IPS-18a (cell line): ENCODE measurements at regions not wholly inside any gene's neighbourhood (a gene's known extent, or its start where the extent isn't known, plus 50 kb on each side); places are given as distances from the start of the nearest gene placed in this dataset.
"Not testable (repeated sequence)": the region's sequence is repeated elsewhere in the genome, so short reads cannot be mapped to it uniquely, and the experiment has no call there.

ENCODE experiments used
- H3K27ac ChIP-seq: one replicate; pipeline ENCODE4 v1.5.1; 2013; ENCODE audit warnings: low read length
- H3K27me3 ChIP-seq: one replicate; pipeline ENCODE4 v1.6.1; 2013; ENCODE audit warnings: mild to moderate bottlenecking, low read length; ENCODE audit not compliant: control insufficient read depth, insufficient read depth
- H3K36me3 ChIP-seq: one replicate; pipeline ENCODE4 v1.6.1; 2013; ENCODE audit warnings: low read depth, low read length; ENCODE audit not compliant: control insufficient read depth
- H3K4me1 ChIP-seq: one replicate; pipeline ENCODE4 v1.6.1; 2013; ENCODE audit warnings: low read depth, low read length; ENCODE audit not compliant: control insufficient read depth
- H3K4me3 ChIP-seq: one replicate; pipeline ENCODE4 v1.5.1; 2013; ENCODE audit warnings: low read length
- H3K9ac ChIP-seq: one replicate; pipeline ENCODE4 v1.6.1; 2013; ENCODE audit warnings: mild to moderate bottlenecking, low read length, moderate library complexity
- H3K9me3 ChIP-seq: one replicate; pipeline ENCODE4 v1.6.1; 2013; ENCODE audit warnings: low read depth, low read length; ENCODE audit not compliant: control insufficient read depth

DNA sequence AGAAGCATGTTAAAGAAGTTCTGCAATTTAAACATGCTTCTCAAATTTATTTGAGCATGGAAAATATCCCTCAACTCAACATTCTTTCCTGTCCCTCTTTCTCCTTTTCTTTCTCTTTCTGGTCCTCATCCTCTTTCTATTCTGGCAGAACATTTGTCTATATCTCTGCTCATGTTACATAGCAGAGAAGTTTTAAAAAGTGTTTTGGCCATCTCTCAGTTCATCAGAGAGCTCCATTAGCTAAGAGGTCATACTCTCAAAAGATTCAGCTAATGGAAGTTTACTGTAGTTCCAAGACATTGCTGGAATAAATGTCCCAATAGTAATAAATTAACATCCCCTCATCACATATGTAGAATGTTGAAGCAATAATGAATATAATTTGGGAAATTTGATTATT is 53.5 kb downstream of the XCL2 start:
- Histone ChIP-seq H3K4me1 (no peaks in the 10 kb centered on the region), H3K27ac (no peak overlapping the region), H3K4me3 (no peak overlapping the region), H3K9ac (no peak overlapping the region), H3K27me3 (no peaks in the 10 kb centered on the region), H3K36me3 (no peaks in the 10 kb centered on the region), H3K9me3 (no peaks in the 10 kb centered on the region)

DNA sequence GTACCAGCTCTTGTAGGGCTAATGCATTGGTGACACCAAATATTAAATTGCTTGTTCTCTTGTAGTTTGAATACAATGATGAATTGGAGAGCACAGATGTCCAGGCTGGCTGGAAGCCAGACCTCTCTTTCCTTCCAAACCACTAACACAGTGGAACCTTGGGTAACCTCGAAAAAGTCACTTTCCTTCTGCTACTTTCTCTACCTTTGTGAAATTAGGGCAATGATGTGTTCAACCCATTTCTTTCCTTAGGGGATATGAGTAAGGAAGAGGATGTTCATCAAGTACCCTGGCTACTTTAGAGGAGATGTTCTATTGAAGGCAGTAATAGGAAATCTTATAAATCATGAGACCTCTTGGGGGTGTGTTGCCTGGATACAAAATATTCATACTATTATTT is 55.7 kb downstream of the XCL2 start:
- no peak overlapping the region for H3K4me3 ChIP-seq
- no peaks in the 10 kb centered on the region for H3K9me3 ChIP-seq
- H3K27me3 ChIP-seq, result no peaks in the 10 kb centered on the region
- no peaks in the 10 kb centered on the region for H3K36me3 ChIP-seq
- H3K4me1 ChIP-seq, result no peaks in the 10 kb centered on the region
- no peak overlapping the region for H3K9ac ChIP-seq
- H3K27ac ChIP-seq, result no peak overlapping the region

DNA sequence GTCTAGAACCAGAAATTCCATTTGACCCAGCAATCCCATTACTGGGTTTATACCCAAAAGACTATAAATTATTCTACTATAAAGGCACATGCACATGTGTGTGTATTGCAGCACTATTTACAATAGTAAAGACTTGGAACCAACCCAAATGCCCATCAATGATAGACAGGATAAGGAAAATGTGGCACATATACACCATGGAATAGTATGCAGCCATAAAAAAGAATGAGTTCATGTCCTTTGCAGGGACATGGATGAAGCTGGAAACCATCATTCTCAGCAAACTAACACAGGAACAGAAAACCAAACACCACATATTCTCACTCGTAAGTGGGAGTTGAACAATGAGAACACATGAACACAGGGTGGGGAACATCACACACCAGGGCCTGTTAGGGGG is 57.0 kb downstream of the XCL2 start:
- H3K4me1 ChIP-seq, H3K9me3 ChIP-seq, H3K27ac ChIP-seq, H3K27me3 ChIP-seq, H3K4me3 ChIP-seq, H3K36me3 ChIP-seq, H3K9ac ChIP-seq: not testable (repeated sequence)

DNA sequence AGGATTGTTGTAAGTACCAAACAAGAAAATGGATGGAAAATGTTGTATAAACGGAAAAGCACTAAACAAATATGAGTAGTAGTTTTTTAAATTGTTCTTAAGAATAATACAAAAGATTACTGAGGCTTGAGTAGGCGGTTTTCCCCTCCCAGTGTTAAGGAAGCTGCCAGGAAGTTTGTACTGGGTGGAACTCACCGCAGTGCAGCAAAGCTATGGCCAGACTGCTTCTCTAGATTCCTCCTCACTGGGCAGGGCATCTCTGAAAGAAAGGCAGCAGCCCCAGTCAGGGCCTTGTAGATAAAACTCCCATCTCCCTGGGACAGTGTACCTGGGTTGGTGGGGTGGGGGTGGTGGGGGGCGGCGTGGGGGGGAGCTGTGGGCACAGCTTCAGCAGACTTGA is 58.7 kb downstream of the XCL2 start:
- no peak overlapping the region for H3K27ac ChIP-seq

DNA sequence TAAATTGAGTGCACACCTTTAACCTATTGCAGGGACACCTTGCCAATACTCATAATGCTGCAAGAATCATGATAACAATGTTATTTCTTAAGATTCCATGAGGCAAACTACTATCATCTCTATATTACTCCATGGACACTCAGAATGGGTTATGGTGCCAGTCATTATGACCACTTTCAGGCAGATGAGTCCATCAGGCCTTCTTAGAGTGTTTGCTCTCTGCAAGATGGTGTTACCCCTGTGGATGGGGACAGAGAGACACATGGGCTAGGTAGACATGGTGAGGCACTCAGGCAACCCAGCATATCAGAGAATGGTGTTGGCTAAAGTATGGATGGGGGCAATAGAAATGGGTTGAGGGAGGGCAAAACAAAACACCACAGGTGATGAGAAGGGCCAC is 59.7 kb downstream of the XCL2 start:
- H3K9ac ChIP-seq, result no peak overlapping the region
- H3K27me3 ChIP-seq, result no peaks in the 10 kb centered on the region
- no peak overlapping the region for H3K4me3 ChIP-seq
- no peaks in the 10 kb centered on the region for H3K9me3 ChIP-seq
- peaks cover 19% of the 10 kb centered on the region for H3K4me1 ChIP-seq
- H3K27ac ChIP-seq, result no peak overlapping the region
- H3K36me3 ChIP-seq, result no peaks in the 10 kb centered on the region

More for the DNA sequence above, 58.7 kb downstream of the XCL2 start:
- no peak overlapping the region for H3K9ac ChIP-seq
- H3K27me3 ChIP-seq, result no peaks in the 10 kb centered on the region
- peaks cover 19% of the 10 kb centered on the region for H3K4me1 ChIP-seq
- no peaks in the 10 kb centered on the region for H3K9me3 ChIP-seq
- no peaks in the 10 kb centered on the region for H3K36me3 ChIP-seq
- H3K4me3 ChIP-seq, result no peak overlapping the region

DNA sequence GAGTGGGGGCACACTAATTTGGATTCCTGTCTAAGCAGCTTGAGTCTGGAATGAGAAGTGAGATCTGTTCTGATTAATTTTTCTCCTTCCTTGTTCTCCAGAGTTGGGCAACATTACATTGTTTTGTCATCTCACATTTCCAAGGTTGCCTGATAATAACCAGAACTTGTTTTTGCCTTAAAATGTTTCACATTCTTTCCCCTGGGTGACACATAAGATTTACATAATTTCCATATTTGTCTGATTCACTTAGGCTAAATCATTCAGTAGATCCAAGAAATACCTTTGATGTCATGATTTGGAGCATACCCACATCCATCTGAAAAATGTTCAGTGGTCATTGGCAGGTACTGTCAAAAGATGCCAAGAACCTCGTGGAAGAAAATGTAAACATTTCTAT is 60.3 kb downstream of the XCL2 start:
- Histone ChIP-seq H3K36me3 (no peaks in the 10 kb centered on the region), H3K9ac (no peak overlapping the region), H3K4me3 (no peak overlapping the region), H3K27ac (no peak overlapping the region), H3K9me3 (no peaks in the 10 kb centered on the region), H3K27me3 (no peaks in the 10 kb centered on the region), H3K4me1 (peaks cover 19% of the 10 kb centered on the region)

DNA sequence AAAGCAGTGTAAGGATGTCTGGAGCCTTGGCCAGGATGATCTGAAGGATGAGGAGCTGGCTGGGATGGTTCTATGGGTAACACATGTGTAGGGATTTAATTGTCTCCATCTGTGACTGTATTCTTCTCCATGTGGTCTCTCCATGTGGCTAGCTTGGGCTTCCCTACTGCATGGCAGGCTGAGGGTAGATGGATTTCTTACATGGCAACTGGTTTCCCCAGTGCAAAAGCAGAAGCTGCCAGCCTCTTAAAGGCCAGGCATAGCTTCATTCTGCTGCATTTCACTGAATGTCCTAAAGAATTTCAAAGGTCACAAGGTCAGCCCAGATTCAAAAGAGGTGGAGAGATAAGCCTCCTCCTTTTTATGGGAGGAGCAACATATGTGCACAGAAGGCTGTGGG is 61.7 kb downstream of the XCL2 start:
- Histone ChIP-seq H3K4me3 (no peak overlapping the region), H3K4me1 (peaks cover 19% of the 10 kb centered on the region)

DNA sequence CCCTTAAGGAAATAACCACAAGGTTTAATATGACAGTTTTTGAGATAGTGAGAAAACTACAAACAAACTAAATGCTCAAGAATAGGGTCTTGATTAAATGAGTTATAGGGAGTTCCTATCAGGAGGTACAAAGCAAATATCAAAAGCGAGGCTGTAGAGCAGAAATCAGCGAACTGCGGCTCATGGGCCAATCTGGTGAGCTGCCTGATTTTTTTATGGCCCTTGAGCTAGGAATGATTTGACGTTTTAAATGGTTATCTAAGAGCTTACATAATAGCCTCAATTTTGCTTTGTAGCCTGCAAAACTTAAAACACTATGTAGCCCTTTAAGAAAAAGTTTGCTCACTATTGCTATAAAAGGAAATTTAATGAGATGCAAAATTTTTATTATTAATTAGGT is 62.2 kb downstream of the XCL2 start:
- Histone ChIP-seq H3K36me3 (no peaks in the 10 kb centered on the region), H3K9ac (no peak overlapping the region), H3K9me3 (no peaks in the 10 kb centered on the region), H3K27me3 (no peaks in the 10 kb centered on the region), H3K27ac (no peak overlapping the region), H3K4me1 (peaks cover 19% of the 10 kb centered on the region), H3K4me3 (no peak overlapping the region)

More for the DNA sequence above, 61.7 kb downstream of the XCL2 start:
- Histone ChIP-seq H3K27ac (no peak overlapping the region), H3K9me3 (no peaks in the 10 kb centered on the region), H3K9ac (no peak overlapping the region), H3K27me3 (no peaks in the 10 kb centered on the region), H3K36me3 (no peaks in the 10 kb centered on the region)

DNA sequence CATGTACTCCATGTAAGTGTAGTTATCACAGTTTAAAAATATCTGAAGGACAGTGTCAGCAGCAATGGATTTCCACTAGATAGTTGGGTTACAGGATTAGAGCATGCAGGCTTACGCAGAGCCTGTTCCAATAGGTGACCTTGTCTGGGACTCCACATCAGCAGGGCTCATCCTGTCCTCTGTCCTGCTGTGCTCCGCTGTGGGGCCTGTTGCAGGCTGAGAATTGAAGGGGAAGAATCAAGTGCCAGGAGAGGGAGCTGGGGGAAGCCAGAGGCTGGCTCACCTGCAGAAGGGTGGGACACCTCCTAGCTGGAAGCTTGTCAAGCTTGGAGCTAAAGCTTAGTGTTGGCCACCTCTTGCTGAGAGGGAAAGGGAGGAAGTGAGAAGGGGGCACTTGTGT is 62.8 kb downstream of the XCL2 start:
- Histone ChIP-seq H3K9ac (no peak overlapping the region), H3K4me1 (peaks cover 19% of the 10 kb centered on the region), H3K4me3 (no peak overlapping the region), H3K27ac (no peak overlapping the region), H3K9me3 (no peaks in the 10 kb centered on the region), H3K36me3 (no peaks in the 10 kb centered on the region), H3K27me3 (no peaks in the 10 kb centered on the region)

DNA sequence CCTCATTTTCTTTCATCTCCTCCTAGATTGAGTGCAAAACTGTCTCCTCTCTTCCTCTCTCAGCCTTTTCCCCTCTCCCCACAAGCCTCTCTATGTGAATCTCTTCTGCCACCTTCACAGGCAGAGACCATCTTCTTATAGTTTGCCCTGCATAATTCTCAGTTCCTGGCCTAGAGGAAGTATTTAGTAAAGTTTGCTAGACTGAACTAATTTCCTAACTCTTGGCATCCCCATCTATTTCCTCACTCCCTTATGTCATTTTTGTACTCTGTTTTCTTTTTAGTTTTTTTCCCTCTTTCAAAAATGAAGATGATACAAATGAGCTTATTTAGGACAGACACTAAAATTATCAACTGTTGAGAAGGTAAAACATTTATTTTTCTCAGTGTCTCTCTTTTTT is 66.0 kb downstream of the XCL2 start:
- Histone ChIP-seq H3K9me3 (no peaks in the 10 kb centered on the region), H3K4me3 (no peak overlapping the region), H3K36me3 (no peaks in the 10 kb centered on the region), H3K27ac (no peak overlapping the region), H3K27me3 (no peaks in the 10 kb centered on the region), H3K9ac (no peak overlapping the region), H3K4me1 (peaks cover 19% of the 10 kb centered on the region)

DNA sequence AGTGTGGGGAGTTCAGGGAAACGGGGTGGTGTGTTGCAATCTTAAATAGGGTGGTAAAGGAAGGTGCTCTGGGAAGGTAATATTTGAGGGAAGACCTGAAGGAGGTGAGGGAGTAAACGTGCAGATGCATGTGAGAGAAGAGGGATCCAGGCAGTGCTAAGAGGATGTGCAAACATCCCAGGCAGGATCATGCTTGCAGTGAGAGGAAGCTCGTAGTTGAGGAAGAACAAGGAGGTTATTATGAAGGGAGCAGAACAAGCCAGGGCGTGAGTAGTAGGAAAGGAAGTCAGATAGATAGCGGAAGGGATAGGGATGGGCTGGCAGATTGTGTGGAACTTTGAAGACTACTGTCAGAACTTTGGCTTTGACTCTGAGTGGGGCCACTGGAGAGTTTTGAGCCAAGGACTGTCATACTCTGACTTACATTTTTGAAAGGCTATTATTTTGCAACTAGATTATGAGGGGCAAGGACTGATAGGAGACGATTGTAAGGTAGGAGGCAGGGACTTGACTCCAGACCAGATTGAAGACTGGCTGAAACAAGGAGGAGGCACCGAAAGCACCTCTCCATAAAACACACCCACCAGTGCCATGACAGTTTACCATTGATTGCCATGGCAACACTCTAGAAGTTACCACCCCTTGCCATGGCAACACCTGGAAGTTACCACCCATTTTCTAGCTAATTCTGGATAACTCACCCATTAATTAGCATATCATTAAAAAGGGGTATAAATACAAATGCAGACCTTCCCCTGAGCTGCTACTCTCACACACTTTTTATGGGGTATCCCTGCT is 67.0 kb downstream of the XCL2 start:
- Histone ChIP-seq H3K9ac (no peak overlapping the region), H3K27ac (no peak overlapping the region), H3K36me3 (no peaks in the 10 kb centered on the region), H3K4me1 (peaks cover 15% of the 10 kb centered on the region), H3K9me3 (no peaks in the 10 kb centered on the region), H3K27me3 (no peaks in the 10 kb centered on the region), H3K4me3 (no peak overlapping the region)

DNA sequence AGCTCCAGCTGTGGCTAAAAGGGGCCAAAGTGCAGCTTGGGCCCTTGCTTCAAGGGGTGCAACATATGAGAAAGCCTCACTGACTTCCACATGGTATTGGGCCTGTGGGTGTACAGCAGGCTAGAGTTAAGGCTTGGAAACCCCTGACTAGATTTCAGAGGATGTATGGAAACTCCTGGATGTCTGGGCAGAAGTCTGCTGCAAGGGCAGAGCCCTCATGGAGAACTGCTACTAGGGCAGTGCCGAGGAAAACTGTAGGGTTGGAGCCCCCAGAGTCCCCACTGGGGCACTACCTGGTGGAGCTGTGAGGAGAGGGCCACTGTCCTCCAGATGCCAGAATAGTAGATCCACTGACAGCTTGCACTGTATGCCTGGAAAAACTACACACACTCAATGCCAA is 69.5 kb downstream of the XCL2 start:
- H3K27ac ChIP-seq, result no peak overlapping the region
- H3K9ac ChIP-seq, result no peak overlapping the region
- H3K36me3 ChIP-seq, result no peaks in the 10 kb centered on the region
- no peaks in the 10 kb centered on the region for H3K4me1 ChIP-seq
- H3K27me3 ChIP-seq, result no peaks in the 10 kb centered on the region
- no peak overlapping the region for H3K4me3 ChIP-seq
- no peaks in the 10 kb centered on the region for H3K9me3 ChIP-seq
